H1 (cell line): ENCODE measurements at regions not wholly inside any gene's neighbourhood (a gene's known extent, or its start where the extent isn't known, plus 50 kb on each side); places are given as distances from the start of the nearest gene placed in this dataset.

Experiments
- CEBPB ChIP-seq: IDR thresholded peaks from 2 replicates; pipeline ENCODE4 v1.6.1; 2012; ENCODE audit warnings: low read depth, low read length
- GABPA ChIP-seq: IDR thresholded peaks from 2 replicates; pipeline ENCODE4 v1.6.1; 2011; ENCODE audit warnings: mild to moderate bottlenecking, low read length, moderate library complexity, borderline replicate concordance; ENCODE audit not compliant: insufficient read depth
- JUND ChIP-seq: IDR thresholded peaks from 2 replicates; pipeline ENCODE4 v1.6.1; 2011; ENCODE audit warnings: mild to moderate bottlenecking, improper control_type of control experiment, low read length
- TAF7 ChIP-seq: optimal IDR thresholded peaks from 2 replicates; pipeline ENCODE3; 2011; ENCODE audit warnings: low read depth, mild to moderate bottlenecking, inconsistent platforms, low read length, moderate library complexity, borderline replicate concordance

GRCh38 chr3:165518346-165518745, 318.9 kb downstream of the BCHE start (continued):
- TF ChIP-seq TAF7, result no peak
- no peak for TF ChIP-seq GABPA
- no peak for TF ChIP-seq JUND
- no peak for TF ChIP-seq CEBPB
- TF ChIP-seq, all 59 proteins: peak for 0
